Left ventricle myocardium inferior (tissue), 1 donor: ENCODE measurements at regions not wholly inside any gene's neighbourhood (a gene's known extent, or its start where the extent isn't known, plus 50 kb on each side); places are given as distances from the start of the nearest gene placed in this dataset.
"Not testable (repeated sequence)": the region's sequence is repeated elsewhere in the genome, so short reads cannot be mapped to it uniquely, and the experiment has no call there.

Experiments
- DNase-seq: peaks from one replicate; pipeline ENCODE4 v3.0.0-alpha.2; 2020
- H3K27ac ChIP-seq: fragments of 200-600 bp; replicated peaks from 2 replicates; pipeline ENCODE4 v1.8.0; 2021
- H3K27me3 ChIP-seq: fragments of 200-600 bp; 2 replicates; pipeline ENCODE4 v1.8.0; 2021; ENCODE audit warnings: low read depth
- H3K36me3 ChIP-seq: fragments of 200-600 bp; 2 replicates; pipeline ENCODE4 v1.8.0; 2021
- H3K4me1 ChIP-seq: fragments of 200-600 bp; 2 replicates; pipeline ENCODE4 v1.8.0; 2021
- H3K4me3 ChIP-seq: fragments of 200-600 bp; 2 replicates; pipeline ENCODE4 v1.8.0; 2021; ENCODE audit warnings: mild to moderate bottlenecking, moderate library complexity
- H3K9me3 ChIP-seq: fragments of 200-600 bp; replicated peaks from 2 replicates; pipeline ENCODE4 v1.8.0; 2021
- CTCF ChIP-seq: fragments of 200-600 bp; IDR thresholded peaks from 2 replicates; pipeline ENCODE4 v1.8.0; 2021; ENCODE audit warnings: antibody characterized with exemption, mild to moderate bottlenecking, borderline replicate concordance
- intact Hi-C: fragments of 100-400 bp; cut with micrococcal nuclease; formaldehyde crosslinking; loops from one replicate; pipeline ENCODE4 v1.11.0; 2022
- donor health status: DM: no; HTN: yes; CAD: no; lungs with severe emphysema.

GRCh38 chr1:95903060-95903459 is 669.0 kb downstream of the RWDD3 start:
- Histone ChIP-seq H3K4me3 (no peak overlapping the region), H3K27me3 (no peaks in the 10 kb centered on the region), H3K27ac (no peak overlapping the region), H3K36me3 (no peaks in the 10 kb centered on the region), H3K4me1 (no peaks in the 10 kb centered on the region), H3K9me3 (peaks cover 20% of the 10 kb centered on the region)
- intact Hi-C loops: no loop called here
- TF ChIP-seq CTCF: no peak
- DNase-seq: no peak

- no peak overlapping the region for H3K27ac ChIP-seq
- intact Hi-C loops: no loop called here
- DNase-seq: no peak
- H3K4me1 ChIP-seq: no peaks in the 10 kb centered on the region
- no peak for TF ChIP-seq CTCF
- H3K27me3 ChIP-seq: no peaks in the 10 kb centered on the region
- no peaks in the 10 kb centered on the region for H3K36me3 ChIP-seq
- H3K4me3 ChIP-seq: no peak overlapping the region
- peaks cover 27% of the 10 kb centered on the region for H3K9me3 ChIP-seq
These were observed 671.9 kb downstream of the RWDD3 start for GRCh38 chr1:95905818-95906395.

GRCh38 chr1:95911739-95912138 is 677.7 kb downstream of the RWDD3 start:
- H3K4me1 ChIP-seq, H3K4me3 ChIP-seq, H3K27me3 ChIP-seq, H3K36me3 ChIP-seq, intact Hi-C loops, DNase-seq, H3K27ac ChIP-seq: not testable (repeated sequence)
- H3K9me3 ChIP-seq: peaks cover 77% of the 10 kb centered on the region

GRCh38 chr1:95916616-95917015 is 682.6 kb downstream of the RWDD3 start:
- Histone ChIP-seq H3K27ac (no peak overlapping the region), H3K36me3 (no peaks in the 10 kb centered on the region), H3K27me3 (no peaks in the 10 kb centered on the region), H3K9me3 (peaks cover 49% of the 10 kb centered on the region), H3K4me3 (no peak overlapping the region), H3K4me1 (no peaks in the 10 kb centered on the region)
- intact Hi-C loops: no loop called here
- DNase-seq: no peak
- peak; percentile 22 for TF ChIP-seq CTCF

GRCh38 chr1:95924684-95925083 is 690.7 kb downstream of the RWDD3 start:
- no peaks in the 10 kb centered on the region for H3K36me3 ChIP-seq
- H3K4me3 ChIP-seq: no peak overlapping the region
- no peak overlapping the region for H3K27ac ChIP-seq
- no peak for DNase-seq
- H3K4me1 ChIP-seq: no peaks in the 10 kb centered on the region
- intact Hi-C loops: no loop called here
- H3K9me3 ChIP-seq: no peaks in the 10 kb centered on the region
- no peak for TF ChIP-seq CTCF
- H3K27me3 ChIP-seq: no peaks in the 10 kb centered on the region

- TF ChIP-seq CTCF: no peak
- intact Hi-C loops: no loop called here
These were observed 692.3 kb downstream of the RWDD3 start for GRCh38 chr1:95926331-95926730.

More at GRCh38 chr1:95926331-95926730, 692.3 kb downstream of the RWDD3 start:
- Histone ChIP-seq H3K4me3 (no peak overlapping the region), H3K9me3 (no peaks in the 10 kb centered on the region), H3K4me1 (no peaks in the 10 kb centered on the region), H3K27me3 (no peaks in the 10 kb centered on the region), H3K27ac (no peak overlapping the region), H3K36me3 (no peaks in the 10 kb centered on the region)
- no peak for DNase-seq
